GM12872 (cell line): ENCODE measurements at regions not wholly inside any gene's neighbourhood (a gene's known extent, or its start where the extent isn't known, plus 50 kb on each side); places are given as distances from the start of the nearest gene placed in this dataset.

Experiments
- TF ChIP-seq, protein P1 (sequence below): IDR thresholded peaks from 3 replicates; pipeline ENCODE4 v1.5.1; 2011; ENCODE audit warnings: low read depth, mild to moderate bottlenecking, low read length, moderate library complexity; ENCODE audit not compliant: insufficient read depth

DNA sequence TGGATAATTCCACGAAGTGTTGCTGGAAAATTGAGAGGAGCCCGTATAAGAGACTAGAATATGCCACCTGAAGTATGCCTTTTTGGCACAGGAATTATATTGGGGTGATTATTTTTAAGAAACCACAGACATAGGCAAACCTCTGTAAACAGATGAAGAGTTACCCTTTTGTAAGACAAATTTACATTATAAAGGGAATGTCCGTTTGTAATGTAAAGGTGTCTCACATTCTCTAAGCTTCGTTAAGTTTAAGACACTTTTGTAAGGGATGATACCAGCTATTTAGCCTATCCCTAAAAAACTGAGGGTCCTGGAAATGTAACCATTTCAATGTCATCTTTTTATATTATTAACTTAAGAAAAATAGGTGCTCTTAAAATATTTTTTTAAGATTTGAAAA, 432.8 kb upstream of the SYT4 start:
- TF ChIP-seq, protein P1, sequence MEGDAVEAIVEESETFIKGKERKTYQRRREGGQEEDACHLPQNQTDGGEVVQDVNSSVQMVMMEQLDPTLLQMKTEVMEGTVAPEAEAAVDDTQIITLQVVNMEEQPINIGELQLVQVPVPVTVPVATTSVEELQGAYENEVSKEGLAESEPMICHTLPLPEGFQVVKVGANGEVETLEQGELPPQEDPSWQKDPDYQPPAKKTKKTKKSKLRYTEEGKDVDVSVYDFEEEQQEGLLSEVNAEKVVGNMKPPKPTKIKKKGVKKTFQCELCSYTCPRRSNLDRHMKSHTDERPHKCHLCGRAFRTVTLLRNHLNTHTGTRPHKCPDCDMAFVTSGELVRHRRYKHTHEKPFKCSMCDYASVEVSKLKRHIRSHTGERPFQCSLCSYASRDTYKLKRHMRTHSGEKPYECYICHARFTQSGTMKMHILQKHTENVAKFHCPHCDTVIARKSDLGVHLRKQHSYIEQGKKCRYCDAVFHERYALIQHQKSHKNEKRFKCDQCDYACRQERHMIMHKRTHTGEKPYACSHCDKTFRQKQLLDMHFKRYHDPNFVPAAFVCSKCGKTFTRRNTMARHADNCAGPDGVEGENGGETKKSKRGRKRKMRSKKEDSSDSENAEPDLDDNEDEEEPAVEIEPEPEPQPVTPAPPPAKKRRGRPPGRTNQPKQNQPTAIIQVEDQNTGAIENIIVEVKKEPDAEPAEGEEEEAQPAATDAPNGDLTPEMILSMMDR = no peak

DNA sequence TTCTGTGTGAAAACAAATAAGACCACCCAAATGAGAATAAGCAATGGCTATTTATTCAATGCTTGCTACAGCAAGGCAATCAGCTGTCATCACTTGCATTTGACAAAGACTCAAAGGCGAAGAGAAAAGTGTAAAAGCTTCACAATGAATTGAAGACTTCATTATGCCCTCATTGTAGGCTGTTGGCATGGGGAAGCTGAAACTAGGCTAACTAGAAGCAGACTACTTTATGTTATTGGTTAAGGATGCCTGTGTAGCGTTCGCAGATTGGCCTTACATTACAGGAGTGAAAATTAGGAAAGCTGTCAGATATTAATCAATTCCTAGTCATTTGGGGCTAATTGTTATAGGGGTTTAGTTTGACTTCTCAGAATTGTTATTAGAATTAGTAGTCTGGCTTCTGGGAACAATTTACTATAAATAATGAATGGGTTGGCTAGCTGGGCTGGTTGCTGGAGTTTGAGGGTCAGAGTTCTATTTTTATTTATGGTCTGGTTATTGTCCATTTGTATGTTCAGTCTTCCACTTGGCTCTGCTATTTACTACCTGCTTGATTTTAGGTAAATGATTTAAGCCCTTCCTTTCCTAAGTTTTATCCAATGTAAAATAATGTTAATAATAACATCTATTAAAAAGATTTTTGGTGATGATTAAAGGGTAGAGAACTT, 437.2 kb upstream of the SYT4 start:
- TF ChIP-seq, protein P1 = no peak

DNA sequence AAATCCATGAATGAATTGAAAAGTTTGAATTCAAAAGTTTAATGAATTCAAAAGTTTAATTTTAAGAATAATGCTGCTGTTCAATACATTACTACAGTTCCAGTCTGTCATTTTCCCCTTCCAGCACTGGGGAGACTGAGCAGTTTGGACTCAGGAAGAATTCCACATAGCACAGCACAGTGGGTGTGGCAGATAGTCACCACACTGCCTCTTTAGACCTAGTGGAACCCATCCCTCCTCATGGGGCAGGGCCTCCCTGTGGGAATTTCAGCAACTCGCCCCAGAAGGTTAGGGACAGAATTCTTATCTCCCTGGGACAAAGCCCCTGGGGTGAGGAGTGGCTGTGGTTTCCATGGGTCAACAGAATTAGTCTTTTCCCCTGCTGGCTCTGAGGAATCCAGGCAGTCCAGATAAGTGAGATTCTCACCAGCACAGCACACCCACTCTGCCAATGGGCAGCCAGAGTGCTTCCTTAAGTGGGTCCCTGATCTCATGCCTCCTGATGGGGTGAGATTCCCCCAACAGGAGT, 442.0 kb upstream of the SYT4 start:
- TF ChIP-seq, protein P1 = no peak

DNA sequence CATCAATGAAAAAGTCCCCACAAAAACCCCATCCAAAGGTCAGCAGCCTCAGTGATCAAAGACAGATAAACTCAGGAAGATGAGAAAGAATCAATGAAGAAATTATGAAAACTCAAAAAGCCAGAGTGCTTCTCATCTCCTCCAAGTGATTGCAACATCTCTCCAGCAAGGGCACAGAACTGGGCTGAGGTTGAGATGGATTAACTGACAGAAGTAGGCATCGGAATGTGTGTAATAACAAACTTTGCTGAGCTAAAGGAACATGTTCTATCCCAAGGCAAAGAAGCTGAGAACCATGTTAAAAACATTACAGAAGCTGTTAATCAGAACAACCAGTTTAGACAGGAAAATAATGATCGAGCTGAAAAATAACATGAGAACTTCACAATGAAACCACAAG, 442.8 kb upstream of the SYT4 start:
- TF ChIP-seq, protein P1 = no peak

DNA sequence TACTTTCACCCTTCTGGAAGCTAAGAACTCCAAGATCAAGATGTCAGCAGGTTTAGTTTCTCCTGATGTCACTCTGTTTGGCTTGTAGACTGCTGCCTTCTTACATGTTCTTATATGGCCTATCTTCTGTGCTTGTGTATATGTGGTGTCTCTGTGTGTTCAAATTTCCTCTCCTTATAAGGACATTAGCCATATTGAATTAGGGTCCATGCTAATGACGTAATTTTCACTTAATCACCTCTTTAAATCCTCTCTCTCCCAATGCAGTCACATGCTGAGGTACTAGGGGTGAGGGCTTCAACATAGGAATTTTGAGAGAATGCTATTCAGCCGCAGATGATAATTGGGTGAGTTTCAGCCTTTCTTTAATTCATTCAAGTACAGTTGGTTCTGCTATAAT, 458.3 kb upstream of the SYT4 start:
- TF ChIP-seq, protein P1 = no peak

DNA sequence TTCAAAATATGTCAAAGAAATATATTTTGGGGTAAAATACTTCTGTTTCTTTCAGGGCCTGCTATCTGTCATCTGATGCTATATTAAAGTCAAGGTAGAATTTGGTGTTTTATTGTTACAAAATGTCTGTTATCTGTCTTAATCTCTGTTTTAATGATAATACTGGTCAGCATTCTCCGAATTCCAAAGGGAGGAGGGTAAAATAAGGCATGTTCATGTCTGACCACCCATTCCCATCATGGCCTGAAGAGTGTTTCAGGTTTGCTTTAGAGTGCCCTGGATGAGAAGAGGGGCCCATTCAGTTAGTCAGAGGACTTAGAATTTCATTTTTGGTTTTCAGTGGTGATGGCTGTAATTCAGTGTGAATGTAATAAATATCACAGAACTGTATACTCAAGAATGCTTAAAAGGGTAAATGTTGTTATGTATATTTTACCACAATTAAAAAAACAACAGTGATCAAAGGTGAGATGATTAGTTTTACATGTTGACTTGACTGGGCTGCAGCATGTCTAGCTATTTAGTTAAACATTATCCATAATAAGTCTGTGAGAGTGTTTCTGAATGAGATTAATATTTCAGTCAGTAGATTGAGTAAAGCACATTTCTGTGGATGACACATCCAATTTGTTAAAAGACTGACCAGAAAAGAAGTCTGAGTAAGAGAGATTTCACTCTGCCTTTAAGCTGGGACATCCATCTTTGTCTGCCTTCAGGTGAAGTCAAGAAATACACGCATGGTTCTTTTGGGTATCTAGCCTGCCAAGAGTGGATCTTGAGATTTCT, 467.9 kb upstream of the SYT4 start:
- TF ChIP-seq, protein P1 = no peak

DNA sequence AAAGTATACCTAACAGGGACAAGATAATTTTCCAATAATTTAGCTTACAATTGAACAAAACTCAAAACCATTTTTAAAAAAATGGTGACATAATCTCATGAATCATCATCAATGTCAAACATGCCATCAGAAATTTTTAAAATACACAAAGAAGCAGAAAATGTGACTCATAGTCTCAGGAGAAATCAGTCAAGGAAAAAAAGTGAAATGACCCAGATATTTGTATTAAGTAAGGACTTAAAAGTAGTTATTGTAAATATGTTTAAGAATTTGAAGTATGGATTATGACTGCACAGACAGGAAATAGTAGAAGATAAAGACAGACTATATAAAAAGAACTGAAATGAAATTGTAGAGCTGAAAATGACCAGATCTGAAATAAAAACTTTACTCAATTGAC, 473.9 kb upstream of the SYT4 start:
- TF ChIP-seq, protein P1 = no peak
